Stimulated activated CD8-positive, alpha-beta memory T cell treated with anti-CD3 and anti-CD28 coated beads, Interleukin-7, amount 100 ng/mL, for 1 hour (primary cell): ENCODE measurements at regions not wholly inside any gene's neighbourhood (a gene's known extent, or its start where the extent isn't known, plus 50 kb on each side); places are given as distances from the start of the nearest gene placed in this dataset.
A peak's percentile ranks its signal among the peaks of the same experiment; 100 is the strongest.

Experiments used
- DNase-seq, 2 donors: peaks; one replicate each; pipeline ENCODE4 v3.0.0-alpha.2; 2020; ENCODE audit warnings: low read depth in 2 of 2

- no peak for DNase-seq
Observed at GRCh38 chr2:128720080-128721022, 401.7 kb upstream of the HS6ST1 start.

DNA sequence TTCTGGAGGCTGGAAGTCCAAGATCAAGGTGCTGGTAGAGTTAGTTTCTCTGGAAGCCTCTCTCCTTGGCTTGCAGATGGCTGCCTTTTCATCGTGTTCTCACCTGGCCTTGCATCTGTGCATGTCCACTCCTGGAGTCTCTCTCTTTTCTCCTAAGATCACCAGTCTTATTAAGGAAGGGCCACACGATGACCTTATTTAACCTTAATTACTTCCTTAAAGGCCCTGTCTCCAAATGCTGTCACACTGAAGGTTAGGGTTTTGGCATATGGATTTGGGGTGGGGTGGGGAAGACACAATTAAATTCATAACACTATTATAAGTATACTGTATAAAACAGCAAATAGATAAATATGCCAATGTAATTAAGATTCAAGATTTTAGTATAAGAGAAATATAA, 402.4 kb upstream of the HS6ST1 start:
- DNase-seq, result no peak

- DNase-seq, result no peak
Observed at GRCh38 chr2:128722489-128722888, 403.8 kb upstream of the HS6ST1 start.

DNA sequence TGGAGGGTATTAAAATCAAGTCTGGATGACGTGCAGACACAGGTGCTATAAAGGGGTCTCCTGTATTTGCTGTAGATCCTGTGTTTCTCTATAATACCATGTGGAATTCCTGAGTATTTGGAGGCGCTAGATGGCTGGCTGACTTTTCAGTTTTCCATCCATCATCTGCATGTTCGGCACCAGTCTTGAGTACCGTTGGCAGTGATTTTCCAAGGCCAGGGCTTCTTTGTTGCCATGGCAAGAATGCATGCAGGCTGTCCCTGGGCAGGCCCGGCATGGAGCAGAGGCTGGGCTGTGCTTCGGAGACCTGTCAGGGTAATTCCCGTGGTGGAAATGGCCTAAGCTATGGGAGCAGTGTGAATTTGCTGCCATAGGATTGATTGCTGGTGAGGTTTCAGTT, 405.9 kb upstream of the HS6ST1 start:
- no peak for DNase-seq

DNA sequence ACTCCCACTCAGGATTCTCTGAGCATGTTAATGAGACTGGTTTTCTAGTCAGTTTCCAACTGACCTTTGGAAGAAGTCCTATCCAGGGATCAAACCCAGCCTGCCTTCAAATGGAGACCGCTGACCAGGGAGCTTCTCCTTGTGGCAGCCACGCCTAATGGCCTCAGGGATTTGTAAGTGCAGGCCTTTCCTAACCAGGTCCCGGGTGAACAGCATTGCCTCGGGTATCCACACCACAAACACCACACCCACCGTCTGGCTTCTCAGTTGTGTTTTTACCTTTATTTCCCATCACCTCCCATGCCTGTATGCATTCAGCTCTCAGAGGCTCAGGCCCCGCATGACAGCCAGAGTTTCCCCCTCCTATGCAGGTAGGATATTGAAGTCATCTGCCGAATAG, 406.3 kb upstream of the HS6ST1 start:
- no peak for DNase-seq

- DNase-seq, result no peak
Observed at GRCh38 chr2:128726236-128726635, 407.6 kb upstream of the HS6ST1 start.

DNA sequence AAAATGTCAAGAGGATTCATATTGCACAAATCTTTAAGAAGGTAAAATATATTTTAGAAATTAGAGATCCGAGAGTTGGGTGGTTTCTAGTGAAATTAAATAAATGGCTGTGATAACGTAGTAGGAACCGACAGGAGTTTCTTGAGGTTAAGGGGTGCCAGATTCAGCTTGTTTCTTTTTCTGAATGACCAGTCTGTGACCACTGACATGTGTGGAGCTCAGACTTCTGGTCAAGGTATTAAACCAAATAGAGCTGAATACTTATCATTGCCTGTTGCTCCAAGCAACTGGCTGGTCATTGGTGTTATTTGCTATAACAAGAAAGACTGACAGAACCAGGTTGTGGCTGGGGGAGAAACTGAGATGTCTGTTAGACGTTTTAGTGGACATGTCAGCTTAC, 408.2 kb upstream of the HS6ST1 start:
- no peak for DNase-seq

DNA sequence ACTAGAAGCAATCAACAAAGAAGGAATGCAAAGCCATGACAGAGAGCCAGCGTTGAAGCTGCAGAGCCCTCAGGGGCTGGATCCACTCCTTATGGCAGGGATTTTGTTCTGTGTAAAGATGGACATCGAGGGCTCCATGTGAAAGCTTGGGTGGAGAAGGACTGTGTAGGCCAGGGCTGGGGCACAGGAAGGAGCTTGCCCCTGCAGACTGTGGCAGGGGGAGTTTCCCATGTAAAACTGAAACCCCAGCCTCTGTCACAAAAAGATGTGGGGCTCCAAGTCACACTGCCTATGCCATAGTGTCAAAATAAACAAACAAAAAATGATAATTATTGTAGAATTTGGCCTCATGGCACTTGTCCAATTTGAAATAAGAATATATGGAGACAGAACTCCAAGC, 408.7 kb upstream of the HS6ST1 start:
- DNase-seq, result no peak

GRCh38 chr2:128727914-128728313, 409.2 kb upstream of the HS6ST1 start:
- DNase-seq, result no peak

DNA sequence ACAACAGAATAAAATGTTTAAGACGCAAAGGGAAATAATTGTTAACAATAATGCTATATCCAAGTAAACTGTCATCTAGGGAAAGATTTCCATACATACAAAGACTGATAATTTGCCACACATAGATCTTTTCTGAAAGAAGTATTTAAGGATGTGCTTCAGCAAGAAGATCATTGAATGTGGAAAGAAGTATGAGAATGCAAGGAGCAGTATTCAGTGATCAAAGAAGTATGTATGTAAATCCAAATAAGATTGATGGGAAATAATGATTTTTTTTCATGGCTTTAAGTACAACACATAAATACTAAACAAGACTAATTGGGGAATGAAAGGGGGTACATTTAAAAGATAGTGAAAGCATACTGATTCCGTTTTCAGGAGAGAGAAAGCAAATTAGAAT, 410.4 kb upstream of the HS6ST1 start:
- DNase-seq, result no peak

- no peak for DNase-seq
Observed at GRCh38 chr2:128731994-128732650, 413.5 kb upstream of the HS6ST1 start.

- no peak for DNase-seq
Observed at GRCh38 chr2:128732976-128733431, 414.3 kb upstream of the HS6ST1 start.

DNA sequence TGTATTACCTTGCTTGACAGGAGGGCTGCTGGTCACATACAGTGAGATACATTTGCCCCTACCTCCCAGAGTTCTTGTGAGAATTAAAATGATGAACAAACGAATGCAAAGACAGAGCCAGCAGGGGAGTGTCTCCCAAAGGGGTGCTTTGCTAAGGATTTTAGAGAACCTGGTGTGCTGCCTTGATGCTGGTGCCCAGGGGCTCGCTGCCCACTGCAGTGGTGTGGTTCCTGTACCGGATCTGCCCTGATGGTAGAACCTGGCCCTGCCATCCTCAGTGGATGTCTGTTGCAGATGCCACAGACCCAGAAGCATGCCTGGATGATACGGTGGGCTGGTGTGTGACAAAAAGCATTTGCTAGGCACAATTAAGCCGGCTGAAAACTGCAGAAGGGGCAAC, 414.8 kb upstream of the HS6ST1 start:
- DNase-seq, result no peak

GRCh38 chr2:128734521-128735295, 416.0 kb upstream of the HS6ST1 start:
- DNase-seq, result no peak

DNA sequence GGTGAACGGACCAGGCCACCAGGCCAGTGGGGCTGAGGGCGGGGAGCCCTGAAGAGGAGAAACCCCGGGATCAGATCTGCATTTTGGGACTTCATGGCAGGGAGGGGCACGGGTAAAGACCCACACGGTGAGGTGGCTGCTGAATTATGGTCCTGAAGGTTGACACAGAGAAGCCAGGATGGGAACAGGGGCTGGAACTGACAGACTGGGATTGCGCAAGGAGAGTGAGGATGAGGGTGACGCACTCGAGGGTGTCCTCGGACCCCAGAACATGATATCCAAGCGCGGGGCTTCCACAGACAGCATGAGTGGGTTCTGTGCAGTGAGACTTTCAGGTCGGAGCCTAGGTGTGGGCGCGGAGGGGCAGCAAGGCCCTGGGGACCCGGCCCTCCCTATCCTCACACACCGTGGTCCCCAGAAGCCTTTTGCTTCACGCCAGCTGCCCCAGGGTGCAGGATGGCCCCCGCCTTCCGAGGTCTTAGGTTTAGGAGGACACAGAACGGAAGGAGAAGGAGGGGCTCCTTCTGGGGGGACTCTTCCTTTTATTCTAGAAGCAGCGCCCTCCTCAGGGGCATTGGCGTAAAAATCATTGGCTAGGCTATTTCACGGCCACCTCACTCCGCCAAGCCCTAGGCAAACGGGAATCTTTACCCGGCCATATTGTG, 416.8 kb upstream of the HS6ST1 start:
- DNase-seq, result no peak

DNA sequence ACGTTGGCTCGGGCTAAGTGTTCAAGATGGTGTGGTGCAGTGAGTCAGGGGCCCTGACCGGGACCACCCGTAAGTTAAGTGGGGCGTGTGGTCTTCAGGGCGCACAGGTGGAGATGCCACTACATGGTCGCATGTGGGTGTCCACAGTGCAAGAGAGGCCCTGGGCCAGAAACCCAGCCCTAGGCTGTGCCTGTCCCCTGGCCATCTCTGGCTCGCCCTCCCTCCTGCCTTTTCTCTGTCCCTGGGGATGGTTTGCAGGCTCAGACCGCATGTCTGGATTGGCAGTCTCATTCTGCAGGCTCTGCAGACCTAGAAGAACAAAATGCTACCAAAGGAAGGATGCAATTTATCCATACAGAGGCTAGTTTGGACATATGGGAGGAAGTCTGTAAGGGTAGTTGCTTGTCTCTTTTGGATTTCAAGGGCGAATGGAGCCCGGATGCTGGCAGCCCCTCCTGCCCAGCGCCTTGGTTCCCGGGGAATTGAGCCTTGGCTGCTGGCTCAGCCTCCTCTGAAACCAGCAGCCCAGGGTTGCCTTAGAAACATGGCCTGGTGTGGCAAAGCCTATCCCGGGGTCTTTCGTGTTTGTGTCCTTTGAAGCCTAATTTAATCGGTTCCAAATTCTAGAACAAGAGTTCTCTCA, 417.5 kb upstream of the HS6ST1 start:
- no peak for DNase-seq

- DNase-seq, result peak in 1 of 2 donors; percentile 27
Observed at GRCh38 chr2:128736689-128737545, 418.2 kb upstream of the HS6ST1 start.

DNA sequence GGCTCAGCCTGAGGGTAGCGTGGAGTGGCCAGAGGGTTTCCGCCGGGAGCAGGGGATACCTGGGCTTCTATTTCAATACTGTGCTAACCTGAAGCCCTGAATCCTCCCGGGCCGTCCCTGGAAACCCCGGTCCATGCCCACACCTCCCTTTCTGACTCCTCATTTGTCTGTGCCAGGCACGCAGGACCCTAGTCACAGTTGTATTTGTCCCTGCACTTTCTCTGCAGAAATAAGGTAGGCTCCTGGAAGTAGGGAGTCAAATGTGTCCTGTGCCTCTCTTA, 418.8 kb upstream of the HS6ST1 start:
- no peak for DNase-seq

DNA sequence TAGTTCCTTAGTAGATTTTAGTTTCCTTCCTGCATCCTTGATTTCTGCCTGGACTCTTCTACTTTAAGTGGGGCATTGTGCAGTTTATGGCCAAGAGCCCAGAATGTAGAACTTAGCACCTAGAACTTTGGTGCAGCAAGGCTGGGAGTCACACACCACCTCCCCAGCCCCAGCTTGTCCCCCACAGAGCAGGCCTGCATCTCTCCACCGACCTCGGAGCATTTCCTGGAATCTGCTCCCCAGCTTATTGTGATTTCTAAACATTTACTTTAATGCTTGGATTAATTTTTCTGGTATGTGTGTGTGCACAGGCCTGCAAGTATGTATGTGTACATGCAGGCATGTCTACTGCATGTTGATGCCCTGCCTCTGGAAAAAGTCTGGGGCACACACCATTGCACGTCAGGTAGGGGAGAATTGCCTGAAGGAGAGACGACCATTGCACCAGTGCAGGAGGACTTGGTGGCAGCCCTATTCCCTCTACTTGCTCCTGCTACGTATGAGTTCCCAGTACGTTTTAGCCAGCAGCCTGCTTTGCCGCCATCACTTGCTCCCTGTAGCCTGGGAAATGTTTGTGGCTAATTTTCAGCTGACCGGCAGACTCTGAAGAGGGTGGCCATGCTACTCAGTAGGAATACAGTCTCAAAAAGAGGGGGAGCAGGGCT, 419.9 kb upstream of the HS6ST1 start:
- DNase-seq, result no peak

DNA sequence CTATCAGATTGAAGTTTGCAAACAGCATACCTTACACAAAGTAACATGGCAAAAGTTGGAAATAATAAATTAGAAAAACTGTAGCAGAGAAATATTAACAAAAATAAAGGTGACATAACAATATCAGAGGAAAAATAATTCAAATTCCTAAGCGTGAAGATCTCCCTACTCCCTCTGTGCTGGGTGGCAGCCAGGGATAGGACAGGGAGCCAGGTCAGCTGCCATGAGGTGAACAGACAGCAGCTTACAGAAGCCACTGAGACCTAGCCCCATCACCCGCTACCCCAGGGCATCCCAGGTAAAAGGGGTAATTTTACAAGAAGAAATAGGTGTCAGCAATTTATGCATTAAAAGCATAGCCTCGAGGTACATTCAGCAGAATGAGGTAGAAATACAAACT, 423.8 kb upstream of the HS6ST1 start:
- no peak for DNase-seq
